K562 (cell line): ENCODE measurements at regions not wholly inside any gene's neighbourhood (a gene's known extent, or its start where the extent isn't known, plus 50 kb on each side); places are given as distances from the start of the nearest gene placed in this dataset.

ENCODE experiments used
- CHD7 ChIP-seq: fragments of 200-600 bp; sonication (generic); IDR thresholded peaks from one replicate; pipeline ENCODE4 v1.6.1; 2012; ENCODE audit warnings: mild to moderate bottlenecking, low read depth, low read length, inconsistent platforms
- SIRT6 ChIP-seq: IDR thresholded peaks from one replicate; pipeline ENCODE4 v1.6.1; 2012; ENCODE audit warnings: low read depth, mild to moderate bottlenecking, control low read depth, inconsistent platforms, low read length, moderate library complexity

GRCh38 chr16:77588389-77588788, 133.9 kb upstream of the NUDT7 start (continued):
- TF ChIP-seq SIRT6 (no peak), CHD7 (no peak)
